ENCODE measurements at regions not wholly inside any gene's neighbourhood (a gene's known extent, or its start where the extent isn't known, plus 50 kb on each side); places are given as distances from the start of the nearest gene placed in this dataset.
A peak's percentile ranks its signal among the peaks of the same experiment; 100 is the strongest.
"Not testable (repeated sequence)": the region's sequence is repeated elsewhere in the genome, so short reads cannot be mapped to it uniquely, and the experiment has no call there.

- no peak for TF ChIP-seq CTCF (IDR thresholded peaks at IDR 0.05)
- H3K27ac ChIP-seq: no peak overlapping the region
- no peak overlapping the region for H3K9ac ChIP-seq (ENCODE audit: low read depth in 2 of 2, low read length in 2 of 2)
- H3K4me1 ChIP-seq: no peaks in the 10 kb centered on the region
- H3K36me3 ChIP-seq: no peaks in the 10 kb centered on the region
- no peaks in the 10 kb centered on the region for H3K9me3 ChIP-seq
- no peak for DNase-seq
- H3K27me3 ChIP-seq: no peaks in the 10 kb centered on the region
- intact Hi-C loops (cut with DNase I): no loop called here
- no peak overlapping the region for H3K4me3 ChIP-seq
These were observed 587.5 kb upstream of the LCORL start for GRCh38 chr4:18608908-18609533.

- H3K9ac ChIP-seq (ENCODE audit: low read depth in 2 of 2, low read length in 2 of 2); intact Hi-C loops (cut with DNase I): not testable (repeated sequence)
These were observed 581.1 kb upstream of the LCORL start for GRCh38 chr4:18602610-18603009.

GRCh38 chr4:18593297-18594002 is 571.9 kb upstream of the LCORL start:
- Histone ChIP-seq H3K27ac (no peak overlapping the region), H3K9ac (ENCODE audit: low read depth in 2 of 2, low read length in 2 of 2) (no peak overlapping the region), H3K4me3 (no peak overlapping the region), H3K9me3 (no peaks in the 10 kb centered on the region), H3K27me3 (no peaks in the 10 kb centered on the region), H3K36me3 (no peaks in the 10 kb centered on the region), H3K4me1 (no peaks in the 10 kb centered on the region)
- TF ChIP-seq CTCF (IDR thresholded peaks at IDR 0.05): peak; percentile 62
- DNase-seq: peak; percentile 41
- intact Hi-C loops (cut with DNase I): loop anchor here (5.0 kb wide), 2 partner anchors 776 to 1046 kb away; no protein-coding TSS in a partner anchor

More at GRCh38 chr4:18602610-18603009, 581.1 kb upstream of the LCORL start:
- H3K27ac ChIP-seq, H3K4me1 ChIP-seq, H3K27me3 ChIP-seq, H3K36me3 ChIP-seq, H3K9me3 ChIP-seq, H3K4me3 ChIP-seq, DNase-seq: not testable (repeated sequence)

- Histone ChIP-seq H3K4me1 (no peaks in the 10 kb centered on the region), H3K36me3 (no peaks in the 10 kb centered on the region), H3K27me3 (no peaks in the 10 kb centered on the region), H3K4me3 (no peak overlapping the region), H3K9me3 (no peaks in the 10 kb centered on the region), H3K9ac (ENCODE audit: low read depth in 2 of 2, low read length in 2 of 2) (no peak overlapping the region), H3K27ac (no peak overlapping the region)
- no peak for TF ChIP-seq CTCF (IDR thresholded peaks at IDR 0.05)
- intact Hi-C loops (cut with DNase I): no loop called here
- no peak for DNase-seq
These were observed 561.3 kb upstream of the LCORL start for GRCh38 chr4:18582841-18583240.

- Histone ChIP-seq H3K36me3 (no peaks in the 10 kb centered on the region), H3K4me1 (no peaks in the 10 kb centered on the region), H3K27ac (no peak overlapping the region), H3K9me3 (no peaks in the 10 kb centered on the region), H3K27me3 (no peaks in the 10 kb centered on the region), H3K9ac (ENCODE audit: low read depth in 2 of 2, low read length in 2 of 2) (no peak overlapping the region), H3K4me3 (no peak overlapping the region)
- TF ChIP-seq CTCF (IDR thresholded peaks at IDR 0.05): no peak
- intact Hi-C loops (cut with DNase I): no loop called here
- DNase-seq: no peak
These were observed 556.8 kb upstream of the LCORL start for GRCh38 chr4:18578307-18578706.

GRCh38 chr4:18572481-18572880 is 550.9 kb upstream of the LCORL start:
- no peak for DNase-seq
- H3K4me3 ChIP-seq: no peak overlapping the region

More at GRCh38 chr4:18572481-18572880, 550.9 kb upstream of the LCORL start:
- Histone ChIP-seq H3K36me3 (no peaks in the 10 kb centered on the region), H3K27me3 (no peaks in the 10 kb centered on the region), H3K9me3 (no peaks in the 10 kb centered on the region), H3K27ac (no peak overlapping the region), H3K4me1 (no peaks in the 10 kb centered on the region), H3K9ac (ENCODE audit: low read depth in 2 of 2, low read length in 2 of 2) (no peak overlapping the region)
- no peak for TF ChIP-seq CTCF (IDR thresholded peaks at IDR 0.05)
- intact Hi-C loops (cut with DNase I): no loop called here

Data from colonic mucosa (tissue), 4 donors.